ENCODE measurements at regions not wholly inside any gene's neighbourhood (a gene's known extent, or its start where the extent isn't known, plus 50 kb on each side); places are given as distances from the start of the nearest gene placed in this dataset.

DNA sequence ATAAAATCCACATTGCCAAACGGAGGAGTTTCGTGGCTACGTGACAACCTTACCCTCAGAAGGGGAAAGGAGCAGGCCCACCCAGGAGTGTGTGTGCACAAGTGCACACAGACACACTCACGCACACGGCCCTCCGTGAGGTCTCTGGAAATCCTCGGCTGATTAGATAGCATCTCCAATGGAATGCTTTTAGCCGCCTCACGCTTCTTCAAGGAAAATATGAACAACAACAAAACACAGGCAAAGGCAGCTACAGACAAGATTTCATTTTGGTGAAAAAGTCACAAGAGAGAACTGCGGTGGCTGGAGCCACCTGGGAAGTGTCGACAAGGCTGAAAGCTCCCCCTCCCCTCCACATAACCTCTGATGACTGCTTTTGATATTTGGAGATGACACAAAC is 391.8 kb upstream of the MKI67 start:
- TF ChIP-seq CTCF (IDR thresholded peaks at IDR 0.05; ENCODE audit: borderline replicate concordance, extremely low read depth, low read length, poor library complexity, severe bottlenecking) (no peak), EZH2 (IDR thresholded peaks at IDR 0.05; ENCODE audit: borderline replicate concordance, low read depth, low read length, severe bottlenecking) (no peak)
